ENCODE measurements at regions not wholly inside any gene's neighbourhood (a gene's known extent, or its start where the extent isn't known, plus 50 kb on each side); places are given as distances from the start of the nearest gene placed in this dataset.
"Not testable (repeated sequence)": the region's sequence is repeated elsewhere in the genome, so short reads cannot be mapped to it uniquely, and the experiment has no call there.

DNA sequence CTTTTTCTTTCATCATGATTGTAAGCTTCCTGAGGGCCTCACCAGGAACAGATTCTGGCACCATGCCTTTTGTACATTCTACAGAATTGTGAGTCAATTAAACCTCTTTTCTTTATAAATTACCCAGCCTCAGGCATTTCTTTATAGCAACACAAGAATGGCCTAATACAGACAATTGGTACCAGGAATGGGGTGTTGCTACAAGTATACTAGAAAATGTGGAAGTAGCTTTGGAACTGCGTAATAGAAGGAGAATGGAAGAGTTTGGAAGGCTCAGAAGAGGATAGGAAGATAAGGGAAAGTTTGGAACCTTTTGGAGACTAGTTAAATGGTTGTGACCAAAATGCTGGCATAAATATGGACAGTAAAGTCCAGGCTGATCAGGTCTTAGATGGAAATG, 108.9 kb upstream of the PLSCR4 start:
- TF ChIP-seq, protein P1, sequence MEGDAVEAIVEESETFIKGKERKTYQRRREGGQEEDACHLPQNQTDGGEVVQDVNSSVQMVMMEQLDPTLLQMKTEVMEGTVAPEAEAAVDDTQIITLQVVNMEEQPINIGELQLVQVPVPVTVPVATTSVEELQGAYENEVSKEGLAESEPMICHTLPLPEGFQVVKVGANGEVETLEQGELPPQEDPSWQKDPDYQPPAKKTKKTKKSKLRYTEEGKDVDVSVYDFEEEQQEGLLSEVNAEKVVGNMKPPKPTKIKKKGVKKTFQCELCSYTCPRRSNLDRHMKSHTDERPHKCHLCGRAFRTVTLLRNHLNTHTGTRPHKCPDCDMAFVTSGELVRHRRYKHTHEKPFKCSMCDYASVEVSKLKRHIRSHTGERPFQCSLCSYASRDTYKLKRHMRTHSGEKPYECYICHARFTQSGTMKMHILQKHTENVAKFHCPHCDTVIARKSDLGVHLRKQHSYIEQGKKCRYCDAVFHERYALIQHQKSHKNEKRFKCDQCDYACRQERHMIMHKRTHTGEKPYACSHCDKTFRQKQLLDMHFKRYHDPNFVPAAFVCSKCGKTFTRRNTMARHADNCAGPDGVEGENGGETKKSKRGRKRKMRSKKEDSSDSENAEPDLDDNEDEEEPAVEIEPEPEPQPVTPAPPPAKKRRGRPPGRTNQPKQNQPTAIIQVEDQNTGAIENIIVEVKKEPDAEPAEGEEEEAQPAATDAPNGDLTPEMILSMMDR (IDR thresholded peaks at IDR 0.05), result no peak
- no peak for DNase-seq (ENCODE audit: low spot score in 2 of 2)
- intact Hi-C loops (cut with DNase I; ENCODE audit: low total_unique reads), result no loop called here
- H3K4me3 ChIP-seq (ENCODE audit: low read depth, poor library complexity, severe bottlenecking), result no peak overlapping the region
- 77 to 82% methylated on average over 1 of the region's 1 CpG for WGBS, 2 donors

DNA sequence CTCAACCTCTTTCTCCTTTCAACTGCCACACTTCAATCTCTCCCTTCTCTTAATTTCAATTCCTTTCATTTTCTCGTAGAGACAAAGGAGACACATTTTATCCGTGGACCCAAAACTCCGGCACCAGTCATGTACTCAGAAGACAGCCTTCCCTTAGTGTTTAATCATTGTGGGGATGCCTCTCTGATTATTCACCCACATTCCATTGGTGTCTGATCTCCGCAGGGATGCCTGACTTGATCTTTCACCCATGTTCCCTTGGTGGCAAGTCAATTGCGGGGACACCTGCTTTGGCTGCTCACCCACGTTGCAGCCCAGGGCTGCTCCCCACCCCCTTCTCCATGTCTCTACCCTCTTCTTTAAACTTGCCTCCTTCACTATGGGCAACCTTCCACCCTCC, 103.5 kb upstream of the PLSCR4 start:
- DNase-seq (ENCODE audit: low spot score in 2 of 2); intact Hi-C loops (cut with DNase I; ENCODE audit: low total_unique reads); H3K4me3 ChIP-seq (ENCODE audit: low read depth, poor library complexity, severe bottlenecking): not testable (repeated sequence)
- WGBS, 2 donors, result 90 to 96% methylated on average over 6 of the region's 6 CpGs

DNA sequence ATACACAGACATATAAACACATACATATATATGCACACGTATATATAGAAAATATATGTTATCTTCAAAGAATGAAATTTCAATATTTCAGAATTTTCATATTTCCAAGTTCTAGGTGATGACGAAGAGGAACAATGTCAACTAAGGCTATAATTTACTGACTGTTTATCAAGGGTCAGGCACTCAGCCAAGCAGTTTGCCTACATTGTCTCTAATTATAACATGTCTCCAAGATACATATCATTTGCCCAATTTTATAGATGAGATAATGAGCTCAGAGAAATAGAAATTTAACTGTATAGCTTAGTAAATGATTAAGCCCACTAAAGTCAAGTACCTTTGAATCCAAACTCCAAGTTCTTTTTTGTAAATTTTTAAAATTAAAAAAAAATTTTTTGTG, 99.9 kb upstream of the PLSCR4 start:
- TF ChIP-seq POLR2A (IDR thresholded peaks at IDR 0.05), result no peak
- TF ChIP-seq, protein P1 (IDR thresholded peaks at IDR 0.05), result no peak
- no peak overlapping the region for H3K4me3 ChIP-seq (ENCODE audit: low read depth, poor library complexity, severe bottlenecking)
- WGBS, 2 donors, result 78 to 85% methylated on average over 2 of the region's 2 CpGs
- intact Hi-C loops (cut with DNase I; ENCODE audit: low total_unique reads), result no loop called here
- no peak for DNase-seq (ENCODE audit: low spot score in 2 of 2)

DNA sequence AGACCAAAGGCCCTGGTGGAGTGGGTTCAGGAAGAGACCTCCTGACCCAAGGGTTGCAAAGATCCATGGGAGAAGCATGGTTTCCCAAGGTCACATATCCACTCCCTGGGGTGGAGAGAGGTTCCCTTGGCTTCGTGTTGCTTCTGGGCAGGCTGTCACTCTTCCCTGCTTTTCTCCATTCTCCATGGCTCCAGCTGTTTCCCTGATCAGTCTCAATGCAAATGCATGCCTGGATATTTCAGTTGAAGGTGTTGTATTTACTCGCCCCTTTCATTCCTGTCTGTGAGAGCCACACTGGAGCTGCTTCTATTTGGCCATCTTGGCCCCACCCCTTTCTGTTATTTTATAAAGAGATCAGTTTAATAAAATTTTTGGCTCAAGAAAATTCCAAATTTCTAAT, 95.0 kb upstream of the PLSCR4 start:
- DNase-seq (ENCODE audit: low spot score in 2 of 2), result no peak
- H3K4me3 ChIP-seq (ENCODE audit: low read depth, poor library complexity, severe bottlenecking), result no peak overlapping the region
- intact Hi-C loops (cut with DNase I; ENCODE audit: low total_unique reads), result no loop called here
- TF ChIP-seq, protein P1 (IDR thresholded peaks at IDR 0.05), result no peak
- no peak for TF ChIP-seq POLR2A (IDR thresholded peaks at IDR 0.05)
- WGBS, 2 donors, result 75 to 85% methylated on average over 2 of the region's 2 CpGs

DNA sequence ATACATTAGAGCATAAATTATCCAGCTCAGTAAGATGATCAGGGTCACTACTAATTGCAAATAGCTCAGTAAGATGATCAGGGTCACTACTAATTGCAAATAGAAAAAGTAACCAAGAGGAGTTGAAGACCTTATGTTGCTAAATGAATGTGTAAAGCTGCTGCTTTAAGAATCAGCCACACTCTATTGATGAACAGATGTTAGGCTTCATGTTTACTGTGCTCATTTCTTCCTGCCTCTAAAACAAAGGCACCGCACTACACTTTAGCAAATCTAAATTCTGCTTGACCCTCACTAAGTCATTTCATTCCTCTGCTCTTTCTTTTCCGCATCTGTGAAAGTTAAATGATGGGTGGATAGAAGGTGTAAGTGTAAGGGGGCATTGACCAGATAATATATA, 92.6 kb upstream of the PLSCR4 start:
- intact Hi-C loops (cut with DNase I; ENCODE audit: low total_unique reads), result no loop called here

DNA sequence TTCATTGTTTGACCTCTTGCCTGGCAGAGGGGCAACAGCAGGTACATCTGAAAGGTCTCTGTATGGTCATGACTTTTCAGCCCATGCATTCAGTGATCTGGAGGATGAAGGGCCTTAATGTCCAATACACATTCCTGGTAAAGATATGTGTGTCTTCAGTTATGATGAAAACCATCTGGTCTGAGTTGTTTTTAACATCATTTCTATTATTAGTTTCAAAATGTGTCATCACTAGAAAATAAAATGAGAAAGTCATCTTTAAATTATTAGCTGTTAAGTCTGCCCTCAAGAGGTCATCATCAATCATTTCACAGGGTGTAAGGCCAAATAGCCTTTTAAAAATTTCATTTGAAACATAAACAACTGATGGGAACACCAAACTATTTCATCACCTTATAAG, 92.1 kb upstream of the PLSCR4 start:
- H3K4me3 ChIP-seq (ENCODE audit: low read depth, poor library complexity, severe bottlenecking), result no peak overlapping the region
- TF ChIP-seq, protein P1 (IDR thresholded peaks at IDR 0.05), result no peak
- TF ChIP-seq POLR2A (IDR thresholded peaks at IDR 0.05), result no peak
- DNase-seq (ENCODE audit: low spot score in 2 of 2), result no peak
- intact Hi-C loops (cut with DNase I; ENCODE audit: low total_unique reads), result no loop called here

More for the DNA sequence above, 92.6 kb upstream of the PLSCR4 start:
- no peak overlapping the region for H3K4me3 ChIP-seq (ENCODE audit: low read depth, poor library complexity, severe bottlenecking)
- no peak for DNase-seq (ENCODE audit: low spot score in 2 of 2)
- no peak for TF ChIP-seq POLR2A (IDR thresholded peaks at IDR 0.05)
- TF ChIP-seq, protein P1 (IDR thresholded peaks at IDR 0.05), result no peak
- 37 to 43% methylated on average over 2 of the region's 2 CpGs for WGBS, 2 donors
